ENCODE measurements at regions not wholly inside any gene's neighbourhood (a gene's known extent, or its start where the extent isn't known, plus 50 kb on each side); places are given as distances from the start of the nearest gene placed in this dataset.

GRCh38 chr2:67840460-67841068 lies 222.2 kb downstream of the C1D start:
- in situ Hi-C loops (cut with MboI; ENCODE audit: low sequenced_read_pairs, unreplicated experiment) = no loop called here

GRCh38 chr2:67841711-67842110 lies 221.1 kb downstream of the C1D start:
- DNase-seq (ENCODE audit: low spot score) = no peak
- in situ Hi-C loops (cut with MboI; ENCODE audit: low sequenced_read_pairs, unreplicated experiment) = no loop called here
- TF ChIP-seq, protein P1, sequence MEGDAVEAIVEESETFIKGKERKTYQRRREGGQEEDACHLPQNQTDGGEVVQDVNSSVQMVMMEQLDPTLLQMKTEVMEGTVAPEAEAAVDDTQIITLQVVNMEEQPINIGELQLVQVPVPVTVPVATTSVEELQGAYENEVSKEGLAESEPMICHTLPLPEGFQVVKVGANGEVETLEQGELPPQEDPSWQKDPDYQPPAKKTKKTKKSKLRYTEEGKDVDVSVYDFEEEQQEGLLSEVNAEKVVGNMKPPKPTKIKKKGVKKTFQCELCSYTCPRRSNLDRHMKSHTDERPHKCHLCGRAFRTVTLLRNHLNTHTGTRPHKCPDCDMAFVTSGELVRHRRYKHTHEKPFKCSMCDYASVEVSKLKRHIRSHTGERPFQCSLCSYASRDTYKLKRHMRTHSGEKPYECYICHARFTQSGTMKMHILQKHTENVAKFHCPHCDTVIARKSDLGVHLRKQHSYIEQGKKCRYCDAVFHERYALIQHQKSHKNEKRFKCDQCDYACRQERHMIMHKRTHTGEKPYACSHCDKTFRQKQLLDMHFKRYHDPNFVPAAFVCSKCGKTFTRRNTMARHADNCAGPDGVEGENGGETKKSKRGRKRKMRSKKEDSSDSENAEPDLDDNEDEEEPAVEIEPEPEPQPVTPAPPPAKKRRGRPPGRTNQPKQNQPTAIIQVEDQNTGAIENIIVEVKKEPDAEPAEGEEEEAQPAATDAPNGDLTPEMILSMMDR (IDR thresholded peaks at IDR 0.05; ENCODE audit: borderline replicate concordance, control extremely low read depth, extremely low read depth, insufficient read depth, missing control alignments) = no peak

More at GRCh38 chr2:67840460-67841068, 222.2 kb downstream of the C1D start:
- DNase-seq (ENCODE audit: low spot score) = peak; percentile 31
- TF ChIP-seq, protein P1 (IDR thresholded peaks at IDR 0.05; ENCODE audit: borderline replicate concordance, control extremely low read depth, extremely low read depth, insufficient read depth, missing control alignments) = peak; percentile 64

DNA sequence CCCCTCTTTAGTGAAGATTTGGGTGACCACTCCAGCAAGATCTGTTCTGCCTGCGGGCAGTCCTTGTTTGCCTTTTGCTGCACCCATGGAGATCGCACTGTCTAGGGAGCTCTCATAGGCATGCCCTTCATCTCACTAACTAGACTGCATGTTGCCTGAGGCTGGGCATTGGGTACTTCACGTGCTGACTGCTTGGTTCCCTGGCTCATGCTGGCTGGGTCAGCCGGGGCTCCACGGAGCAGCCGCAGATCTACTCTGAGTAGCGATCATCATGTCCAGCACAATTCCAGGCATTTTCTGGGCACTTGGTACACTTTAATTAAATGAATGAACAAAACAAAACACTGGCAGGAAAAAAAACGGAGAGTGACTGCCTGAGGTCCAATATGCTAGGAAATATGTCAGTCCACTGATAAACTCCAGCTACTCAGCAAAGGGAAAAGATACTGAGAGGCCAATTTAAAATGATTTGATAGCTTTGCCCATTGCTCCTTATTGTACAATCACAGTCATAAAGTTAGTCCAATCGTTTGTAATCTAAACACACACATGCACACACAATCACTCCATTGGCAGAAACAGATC lies 220.3 kb downstream of the C1D start:
- TF ChIP-seq, protein P1 (IDR thresholded peaks at IDR 0.05; ENCODE audit: borderline replicate concordance, control extremely low read depth, extremely low read depth, insufficient read depth, missing control alignments) = no peak
- in situ Hi-C loops (cut with MboI; ENCODE audit: low sequenced_read_pairs, unreplicated experiment) = no loop called here
- no peak for DNase-seq (ENCODE audit: low spot score)

GRCh38 chr2:67844024-67844540 lies 218.7 kb downstream of the C1D start:
- in situ Hi-C loops (cut with MboI; ENCODE audit: low sequenced_read_pairs, unreplicated experiment) = no loop called here
- TF ChIP-seq, protein P1 (IDR thresholded peaks at IDR 0.05; ENCODE audit: borderline replicate concordance, control extremely low read depth, extremely low read depth, insufficient read depth, missing control alignments) = no peak

DNA sequence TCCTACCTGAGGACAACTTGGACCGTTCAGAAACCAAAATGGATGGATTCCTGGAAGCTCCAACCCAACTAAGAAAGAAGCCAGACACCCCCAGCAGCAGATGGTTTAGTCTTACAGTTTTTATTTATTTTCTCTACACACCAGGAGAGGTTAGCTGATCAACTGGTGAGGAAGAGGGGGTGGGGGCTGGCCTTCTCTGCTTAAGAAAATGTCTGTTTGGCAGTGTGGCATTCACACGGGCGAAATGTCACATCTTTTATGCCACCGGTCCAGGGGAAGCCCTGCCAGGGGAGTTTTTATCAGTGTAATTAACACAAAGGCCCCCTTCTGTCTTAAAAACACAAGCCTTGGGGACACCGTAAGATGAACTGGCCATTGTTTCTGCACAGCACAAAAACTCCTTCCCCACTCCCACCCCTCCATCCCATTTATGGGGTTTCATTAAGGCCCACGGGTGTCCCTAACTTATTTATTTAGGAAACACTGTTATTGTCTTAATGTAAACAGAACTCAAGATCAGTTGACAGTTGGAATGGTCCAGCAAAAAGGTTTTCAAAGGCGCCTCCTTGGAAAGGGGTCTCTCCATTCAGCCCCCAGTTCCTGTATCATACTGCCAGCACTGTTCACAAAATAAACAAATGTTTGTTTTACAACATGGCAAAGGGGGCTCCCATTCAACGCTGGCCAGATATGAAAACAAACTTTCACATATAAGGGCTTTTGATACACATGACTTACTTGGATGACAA lies 217.0 kb downstream of the C1D start:
- in situ Hi-C loops (cut with MboI; ENCODE audit: low sequenced_read_pairs, unreplicated experiment) = no loop called here
- TF ChIP-seq, protein P1 (IDR thresholded peaks at IDR 0.05; ENCODE audit: borderline replicate concordance, control extremely low read depth, extremely low read depth, insufficient read depth, missing control alignments) = no peak
- no peak for DNase-seq (ENCODE audit: low spot score)

More at GRCh38 chr2:67844024-67844540, 218.7 kb downstream of the C1D start:
- no peak for DNase-seq (ENCODE audit: low spot score)

DNA sequence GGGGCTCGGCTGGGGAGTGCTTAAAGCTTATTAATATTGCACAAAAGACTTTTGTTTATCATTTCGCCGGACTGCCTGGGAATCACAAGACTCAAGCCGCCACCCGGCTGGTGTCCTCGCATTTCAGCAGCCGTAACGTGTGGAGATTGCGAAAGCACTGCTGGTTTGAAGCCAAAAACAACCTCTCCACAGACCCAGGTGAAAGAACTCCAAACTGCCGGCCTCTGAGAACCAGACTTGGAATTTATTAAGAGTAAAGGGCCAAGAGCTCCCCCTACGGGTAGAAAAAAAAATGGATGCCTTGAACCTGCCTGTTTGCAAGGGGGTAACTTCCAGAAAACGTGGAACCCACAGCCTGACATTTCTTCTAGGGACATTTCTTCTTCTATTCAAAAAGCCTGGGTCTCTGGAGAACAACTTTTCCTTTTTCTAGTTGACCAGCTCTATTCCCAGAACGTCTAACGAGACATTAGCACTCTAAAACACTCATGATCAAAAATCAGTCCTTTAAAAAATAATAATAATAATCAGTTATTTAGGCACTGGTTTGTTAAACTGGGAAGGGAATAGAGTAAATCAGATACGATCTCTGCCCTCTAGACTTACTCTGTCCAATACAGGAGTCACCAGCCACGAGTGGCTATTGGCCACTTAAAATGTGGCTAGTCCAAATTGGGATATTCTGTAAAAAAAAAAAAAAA lies 216.3 kb downstream of the C1D start:
- TF ChIP-seq, protein P1 (IDR thresholded peaks at IDR 0.05; ENCODE audit: borderline replicate concordance, control extremely low read depth, extremely low read depth, insufficient read depth, missing control alignments) = peak; percentile 61
- in situ Hi-C loops (cut with MboI; ENCODE audit: low sequenced_read_pairs, unreplicated experiment) = no loop called here
- peak; percentile 45 for DNase-seq (ENCODE audit: low spot score)

Data from GM13976 (cell line).